GM18870 (cell line): ENCODE measurements at regions not wholly inside any gene's neighbourhood (a gene's known extent, or its start where the extent isn't known, plus 50 kb on each side); places are given as distances from the start of the nearest gene placed in this dataset.
A peak's percentile ranks its signal among the peaks of the same experiment; 100 is the strongest.

Experiments
- ATAC-seq: cut with Tn5 transposase; IDR thresholded peaks from one replicate; pipeline ENCODE4 v1.9.1; 2021; ENCODE audit warnings: moderate library complexity; ENCODE audit not compliant: unreplicated experiment

GRCh38 chr2:21382701-21383520, 259.1 kb downstream of the TDRD15 start:
- ATAC-seq = no peak

DNA sequence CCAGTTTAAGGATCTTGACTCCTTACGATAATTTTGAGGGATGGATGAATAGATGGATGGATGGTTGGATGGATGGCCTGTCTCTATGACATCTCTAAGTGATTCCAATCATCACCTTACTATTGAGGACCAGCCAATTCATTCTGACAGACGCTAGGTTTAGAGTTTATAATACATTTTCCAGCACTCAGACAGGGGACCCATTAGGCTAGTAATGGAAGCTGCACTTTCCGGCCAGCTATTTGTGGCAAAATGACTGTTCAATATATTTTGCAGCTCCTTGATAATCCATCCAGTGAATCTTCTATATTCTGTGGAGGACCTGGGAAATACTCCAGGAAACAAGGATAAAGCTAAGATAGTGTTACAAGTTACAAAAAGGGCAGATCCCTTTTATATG, 262.9 kb downstream of the TDRD15 start:
- no peak for ATAC-seq

- ATAC-seq = no peak
Observed at GRCh38 chr2:21392649-21393048, 268.9 kb downstream of the TDRD15 start.

- no peak for ATAC-seq
Observed at GRCh38 chr2:21393173-21393572, 269.4 kb downstream of the TDRD15 start.

GRCh38 chr2:21395366-21395765, 271.6 kb downstream of the TDRD15 start:
- no peak for ATAC-seq

- ATAC-seq = no peak
Observed at GRCh38 chr2:21396252-21396651, 272.5 kb downstream of the TDRD15 start.

DNA sequence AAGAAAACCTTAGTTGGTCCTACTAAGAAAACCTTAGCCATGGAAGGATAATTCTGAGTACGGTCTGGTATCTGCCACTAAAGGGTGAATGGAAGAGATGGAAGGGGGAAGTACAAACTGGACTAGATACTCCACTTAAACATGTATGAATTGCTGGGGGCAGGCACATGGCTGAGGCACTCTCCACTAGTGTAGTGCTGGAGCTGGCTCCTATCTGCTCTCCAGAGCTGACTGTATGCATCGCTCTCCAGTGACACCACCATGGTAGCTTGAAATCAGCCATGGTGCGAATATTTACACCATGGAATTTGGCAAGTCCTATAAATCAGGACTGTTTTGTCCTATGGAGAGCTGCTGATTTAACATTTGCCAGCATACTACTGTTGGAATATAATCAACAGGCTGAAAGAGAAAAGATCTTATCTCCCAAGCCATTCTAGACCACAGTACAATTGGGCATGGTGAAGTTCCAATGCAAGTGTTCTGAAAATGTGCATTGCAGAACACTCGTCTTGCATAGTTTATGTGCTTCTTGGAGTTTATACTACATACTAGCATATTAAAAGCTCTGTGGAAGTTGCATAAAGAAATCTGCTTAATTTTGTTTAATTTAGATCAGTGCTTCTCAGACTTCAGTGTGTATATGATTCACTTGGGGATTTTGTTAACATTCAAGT, 277.4 kb downstream of the TDRD15 start:
- no peak for ATAC-seq

GRCh38 chr2:21404137-21404536, 280.4 kb downstream of the TDRD15 start:
- no peak for ATAC-seq

- no peak for ATAC-seq
Observed at GRCh38 chr2:21404827-21405625, 281.3 kb downstream of the TDRD15 start.

GRCh38 chr2:21406386-21406785, 282.6 kb downstream of the TDRD15 start:
- no peak for ATAC-seq

DNA sequence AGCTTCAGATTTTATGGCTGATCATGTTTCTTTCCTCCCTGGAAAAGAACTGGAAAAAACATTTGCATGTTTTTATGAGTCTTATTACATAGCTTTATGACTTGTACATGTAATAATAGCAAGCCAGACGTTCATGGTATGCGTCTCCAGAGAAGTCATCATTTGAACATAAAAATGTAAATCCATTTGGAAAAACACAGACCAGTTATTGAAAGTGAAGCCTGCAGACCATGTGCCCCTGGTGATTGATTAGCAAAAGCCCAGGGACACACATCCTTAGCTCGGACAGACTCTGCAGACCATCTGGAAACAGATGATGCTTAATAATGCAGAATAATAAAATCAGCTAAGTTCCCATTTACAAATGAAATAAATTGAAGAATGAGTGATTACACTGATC, 283.1 kb downstream of the TDRD15 start:
- ATAC-seq = no peak

- ATAC-seq = no peak
Observed at GRCh38 chr2:21407851-21408250, 284.1 kb downstream of the TDRD15 start.

- no peak for ATAC-seq
Observed at GRCh38 chr2:21411741-21412140, 288.0 kb downstream of the TDRD15 start.

DNA sequence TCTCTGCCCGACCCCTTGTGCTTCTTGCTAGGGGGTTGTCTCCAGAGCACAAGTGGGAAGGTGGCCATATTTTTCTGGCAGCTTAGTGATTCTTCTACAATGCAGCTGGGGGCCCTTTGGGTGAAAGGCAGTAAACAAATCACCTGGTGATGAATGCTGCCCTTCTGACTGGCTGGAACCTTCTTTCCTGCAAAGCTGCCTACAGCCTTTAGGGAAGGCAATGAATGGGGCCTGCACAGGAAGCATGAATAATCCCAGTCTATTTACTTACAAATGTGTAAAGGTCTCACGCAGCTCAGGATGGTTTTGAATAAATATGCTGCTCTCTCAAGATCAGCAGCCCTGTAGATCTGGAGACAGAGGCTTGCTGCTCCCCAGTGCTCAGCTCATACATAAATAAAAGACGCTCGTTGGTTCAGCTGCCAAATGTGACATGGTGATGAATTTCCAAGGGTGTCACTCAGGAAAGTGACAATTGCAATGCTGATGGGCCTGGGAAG, 289.2 kb downstream of the TDRD15 start:
- ATAC-seq = no peak

- ATAC-seq = no peak
Observed at GRCh38 chr2:21415234-21415633, 291.5 kb downstream of the TDRD15 start.

DNA sequence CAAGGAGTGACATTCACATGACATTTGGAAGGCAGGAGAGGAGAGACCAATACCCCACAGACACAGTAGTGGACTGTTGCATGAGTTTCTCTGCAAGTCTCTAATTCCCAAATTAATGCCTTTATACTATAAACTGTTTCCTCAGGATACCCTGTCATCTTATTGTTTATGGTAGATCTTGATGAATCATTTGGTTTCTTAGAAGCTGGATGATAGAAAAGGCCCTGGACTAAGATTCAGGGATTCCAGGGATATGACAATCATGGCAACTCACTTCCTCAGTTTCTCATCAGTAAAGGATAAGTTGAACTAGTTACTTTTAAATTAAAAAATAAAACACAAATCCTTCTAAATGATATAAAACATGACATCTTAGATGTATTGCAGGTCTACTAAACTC, 292.5 kb downstream of the TDRD15 start:
- ATAC-seq = no peak

DNA sequence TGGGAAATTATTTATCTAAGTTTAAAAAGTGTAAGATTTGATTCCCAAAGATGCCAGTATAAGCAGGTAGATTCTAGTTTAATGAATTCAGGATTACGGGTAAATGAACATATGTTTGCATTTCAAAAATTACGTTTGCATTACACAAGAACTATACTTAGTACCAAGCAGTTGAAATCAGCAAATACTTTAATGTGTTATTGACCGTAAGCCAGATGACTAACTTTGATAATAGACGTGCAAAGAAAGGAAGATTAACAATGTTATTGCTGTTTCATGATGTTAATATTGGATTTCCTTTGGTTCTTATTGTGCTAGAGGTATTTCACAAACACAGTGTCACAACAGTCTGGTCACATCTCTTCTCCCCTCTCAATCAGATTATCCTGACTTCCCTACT, 294.7 kb downstream of the TDRD15 start:
- ATAC-seq = no peak

DNA sequence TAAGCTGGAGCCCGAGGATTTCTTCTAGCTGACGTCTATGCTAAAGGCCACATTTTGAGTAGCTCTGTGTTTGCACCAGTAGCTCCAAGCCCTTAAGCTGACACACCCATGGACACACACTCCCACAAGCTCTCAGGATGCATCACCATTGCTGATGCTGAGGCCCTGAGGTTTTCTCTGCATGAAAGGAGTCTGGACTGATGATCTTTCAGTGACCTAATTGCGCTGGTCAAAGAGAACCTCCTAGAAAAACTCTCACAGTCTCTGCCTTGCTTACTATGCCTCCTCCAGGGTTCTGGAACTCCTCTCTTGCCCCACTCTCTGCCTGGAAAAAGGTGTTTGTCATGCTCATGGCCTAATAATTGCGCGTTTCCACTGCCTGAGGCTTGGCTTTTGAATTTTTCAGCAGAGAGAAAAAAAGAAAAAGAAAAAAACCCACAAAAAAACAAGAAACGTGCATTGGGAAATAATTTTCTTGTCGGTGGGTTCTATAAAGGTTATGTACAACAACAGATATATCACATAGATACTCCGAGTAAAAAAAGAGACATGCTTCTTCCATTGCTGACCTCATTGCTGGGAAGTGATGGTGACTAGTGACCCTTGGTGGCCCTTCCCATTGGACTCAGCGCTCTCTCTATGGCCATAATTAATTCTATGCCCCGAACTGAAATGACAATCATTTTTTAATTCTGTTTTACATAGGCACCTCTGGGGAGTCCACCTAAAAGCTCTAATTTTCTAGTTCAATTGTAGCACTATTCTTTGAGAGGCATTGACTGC, 297.0 kb downstream of the TDRD15 start:
- ATAC-seq = no peak

GRCh38 chr2:21422050-21422449, 298.3 kb downstream of the TDRD15 start:
- ATAC-seq = peak; percentile 42

GRCh38 chr2:21422724-21423522, 299.2 kb downstream of the TDRD15 start:
- ATAC-seq = no peak
